ENCODE measurements at regions not wholly inside any gene's neighbourhood (a gene's known extent, or its start where the extent isn't known, plus 50 kb on each side); places are given as distances from the start of the nearest gene placed in this dataset.

GRCh38 chr1:188050250-188050649 lies 1221.5 kb downstream of the PLA2G4A start:
- H3K9me3 Mint-ChIP-seq (ENCODE audit: insufficient read depth) = no peaks in the 10 kb centered on the region
- CTCF ChIA-PET = no interaction called here
- POLR2A ChIA-PET = no interaction called here
- H3K4me3 Mint-ChIP-seq = no peak overlapping the region
- DNase-seq (no peak), ATAC-seq (no peak)
- no peaks in the 10 kb centered on the region for H3K4me1 Mint-ChIP-seq (ENCODE audit: low read depth)
- no peak overlapping the region for H3K27ac Mint-ChIP-seq
- no peaks in the 10 kb centered on the region for H3K27me3 Mint-ChIP-seq (ENCODE audit: low read depth)
- H3K36me3 Mint-ChIP-seq (ENCODE audit: low read depth) = no peaks in the 10 kb centered on the region

GRCh38 chr1:188056011-188056410 lies 1227.3 kb downstream of the PLA2G4A start:
- Mint-ChIP-seq H3K36me3 (ENCODE audit: low read depth) (no peaks in the 10 kb centered on the region), H3K4me3 (no peak overlapping the region), H3K27me3 (ENCODE audit: low read depth) (no peaks in the 10 kb centered on the region), H3K9me3 (ENCODE audit: insufficient read depth) (peaks cover 9% of the 10 kb centered on the region), H3K27ac (no peak overlapping the region), H3K4me1 (ENCODE audit: low read depth) (no peaks in the 10 kb centered on the region)
- DNase-seq = no peak
- ChIA-PET CTCF (no interaction called here), POLR2A (no interaction called here)
- no peak for ATAC-seq

- CTCF ChIA-PET = no interaction called here
- no peaks in the 10 kb centered on the region for H3K4me1 Mint-ChIP-seq (ENCODE audit: low read depth)
- no peaks in the 10 kb centered on the region for H3K27me3 Mint-ChIP-seq (ENCODE audit: low read depth)
- DNase-seq (no peak), ATAC-seq (no peak)
- POLR2A ChIA-PET = no interaction called here
- H3K4me3 Mint-ChIP-seq = no peak overlapping the region
- no peaks in the 10 kb centered on the region for H3K36me3 Mint-ChIP-seq (ENCODE audit: low read depth)
- H3K9me3 Mint-ChIP-seq (ENCODE audit: insufficient read depth) = peaks cover 10% of the 10 kb centered on the region
- H3K27ac Mint-ChIP-seq = no peak overlapping the region
Measured at GRCh38 chr1:188058801-188059200, 1230.1 kb downstream of the PLA2G4A start.

- ATAC-seq (no peak), DNase-seq (no peak)
- no peak overlapping the region for H3K27ac Mint-ChIP-seq
- no peak overlapping the region for H3K4me3 Mint-ChIP-seq
- no peaks in the 10 kb centered on the region for H3K4me1 Mint-ChIP-seq (ENCODE audit: low read depth)
- H3K9me3 Mint-ChIP-seq (ENCODE audit: insufficient read depth) = peaks cover 33% of the 10 kb centered on the region
- no peaks in the 10 kb centered on the region for H3K27me3 Mint-ChIP-seq (ENCODE audit: low read depth)
- CTCF ChIA-PET = no interaction called here
- POLR2A ChIA-PET = no interaction called here
- H3K36me3 Mint-ChIP-seq (ENCODE audit: low read depth) = no peaks in the 10 kb centered on the region
Measured at GRCh38 chr1:188061881-188062280, 1233.1 kb downstream of the PLA2G4A start.

- H3K36me3 Mint-ChIP-seq (ENCODE audit: low read depth) = no peaks in the 10 kb centered on the region
- no peak for ATAC-seq
- ChIA-PET CTCF (no interaction called here), POLR2A (no interaction called here)
- no peaks in the 10 kb centered on the region for H3K4me1 Mint-ChIP-seq (ENCODE audit: low read depth)
- no peak overlapping the region for H3K4me3 Mint-ChIP-seq
- no peak overlapping the region for H3K27ac Mint-ChIP-seq
- DNase-seq = no peak
- H3K27me3 Mint-ChIP-seq (ENCODE audit: low read depth) = no peaks in the 10 kb centered on the region
- peaks cover 36% of the 10 kb centered on the region for H3K9me3 Mint-ChIP-seq (ENCODE audit: insufficient read depth)
Measured at GRCh38 chr1:188062456-188062855, 1233.7 kb downstream of the PLA2G4A start.

GRCh38 chr1:188065917-188066316 lies 1237.2 kb downstream of the PLA2G4A start:
- Mint-ChIP-seq H3K36me3 (ENCODE audit: low read depth) (no peaks in the 10 kb centered on the region), H3K4me1 (ENCODE audit: low read depth) (no peaks in the 10 kb centered on the region)
- CTCF ChIA-PET = no interaction called here

GRCh38 chr1:188070848-188071247 lies 1242.1 kb downstream of the PLA2G4A start:
- no peak overlapping the region for H3K27ac Mint-ChIP-seq
- no peak for ATAC-seq
- H3K4me1 Mint-ChIP-seq (ENCODE audit: low read depth) = no peaks in the 10 kb centered on the region
- POLR2A ChIA-PET = no interaction called here
- H3K4me3 Mint-ChIP-seq = no peak overlapping the region
- H3K27me3 Mint-ChIP-seq (ENCODE audit: low read depth) = no peaks in the 10 kb centered on the region
- no peak for DNase-seq
- CTCF ChIA-PET = no interaction called here
- no peaks in the 10 kb centered on the region for H3K36me3 Mint-ChIP-seq (ENCODE audit: low read depth)
- peaks cover 53% of the 10 kb centered on the region for H3K9me3 Mint-ChIP-seq (ENCODE audit: insufficient read depth)

More at GRCh38 chr1:188065917-188066316, 1237.2 kb downstream of the PLA2G4A start:
- DNase-seq (no peak), ATAC-seq (no peak)
- POLR2A ChIA-PET = no interaction called here
- H3K27me3 Mint-ChIP-seq (ENCODE audit: low read depth) = no peaks in the 10 kb centered on the region
- H3K9me3 Mint-ChIP-seq (ENCODE audit: insufficient read depth) = peaks cover 54% of the 10 kb centered on the region
- no peak overlapping the region for H3K27ac Mint-ChIP-seq
- H3K4me3 Mint-ChIP-seq = no peak overlapping the region

GRCh38 chr1:188089015-188089414 lies 1260.3 kb downstream of the PLA2G4A start:
- no peak for DNase-seq
- Mint-ChIP-seq H3K9me3 (ENCODE audit: insufficient read depth) (peaks cover 20% of the 10 kb centered on the region), H3K4me1 (ENCODE audit: low read depth) (no peaks in the 10 kb centered on the region), H3K27ac (no peak overlapping the region), H3K4me3 (no peak overlapping the region), H3K36me3 (ENCODE audit: low read depth) (no peaks in the 10 kb centered on the region), H3K27me3 (ENCODE audit: low read depth) (no peaks in the 10 kb centered on the region)
- ChIA-PET CTCF (no interaction called here), POLR2A (no interaction called here)
- no peak for ATAC-seq

- Mint-ChIP-seq H3K4me1 (ENCODE audit: low read depth) (no peaks in the 10 kb centered on the region), H3K27ac (no peak overlapping the region), H3K9me3 (ENCODE audit: insufficient read depth) (peaks cover 20% of the 10 kb centered on the region), H3K4me3 (no peak overlapping the region), H3K27me3 (ENCODE audit: low read depth) (no peaks in the 10 kb centered on the region), H3K36me3 (ENCODE audit: low read depth) (no peaks in the 10 kb centered on the region)
- ChIA-PET POLR2A (no interaction called here), CTCF (no interaction called here)
- no peak for ATAC-seq
- no peak for DNase-seq
Measured at GRCh38 chr1:188089461-188089860, 1260.7 kb downstream of the PLA2G4A start.

GRCh38 chr1:188096521-188096920 lies 1267.8 kb downstream of the PLA2G4A start:
- Mint-ChIP-seq H3K4me1 (ENCODE audit: low read depth) (no peaks in the 10 kb centered on the region), H3K27ac (no peak overlapping the region), H3K9me3 (ENCODE audit: insufficient read depth) (peaks cover 6% of the 10 kb centered on the region), H3K27me3 (ENCODE audit: low read depth) (no peaks in the 10 kb centered on the region), H3K36me3 (ENCODE audit: low read depth) (no peaks in the 10 kb centered on the region), H3K4me3 (no peak overlapping the region)
- ATAC-seq = no peak
- ChIA-PET POLR2A (no interaction called here), CTCF (no interaction called here)
- no peak for DNase-seq

- Mint-ChIP-seq H3K27me3 (ENCODE audit: low read depth) (no peaks in the 10 kb centered on the region), H3K9me3 (ENCODE audit: insufficient read depth) (peaks cover 4% of the 10 kb centered on the region), H3K36me3 (ENCODE audit: low read depth) (no peaks in the 10 kb centered on the region), H3K4me1 (ENCODE audit: low read depth) (no peaks in the 10 kb centered on the region), H3K27ac (no peak overlapping the region), H3K4me3 (no peak overlapping the region)
- DNase-seq (no peak), ATAC-seq (no peak)
- POLR2A ChIA-PET = no interaction called here
- CTCF ChIA-PET = no interaction called here
Measured at GRCh38 chr1:188117436-188117835, 1288.7 kb downstream of the PLA2G4A start.

GRCh38 chr1:188122646-188123045 lies 1293.9 kb downstream of the PLA2G4A start:
- peaks cover 7% of the 10 kb centered on the region for H3K9me3 Mint-ChIP-seq (ENCODE audit: insufficient read depth)
- no peak overlapping the region for H3K27ac Mint-ChIP-seq
- CTCF ChIA-PET = no interaction called here
- H3K4me1 Mint-ChIP-seq (ENCODE audit: low read depth) = no peaks in the 10 kb centered on the region
- H3K36me3 Mint-ChIP-seq (ENCODE audit: low read depth) = no peaks in the 10 kb centered on the region
- DNase-seq (no peak), ATAC-seq (no peak)
- H3K27me3 Mint-ChIP-seq (ENCODE audit: low read depth) = no peaks in the 10 kb centered on the region
- H3K4me3 Mint-ChIP-seq = no peak overlapping the region
- POLR2A ChIA-PET = no interaction called here

GRCh38 chr1:188127507-188127906 lies 1298.8 kb downstream of the PLA2G4A start:
- H3K4me3 Mint-ChIP-seq = no peak overlapping the region
- no peaks in the 10 kb centered on the region for H3K27me3 Mint-ChIP-seq (ENCODE audit: low read depth)
- no peak for ATAC-seq
- H3K36me3 Mint-ChIP-seq (ENCODE audit: low read depth) = no peaks in the 10 kb centered on the region
- H3K27ac Mint-ChIP-seq = no peak overlapping the region
- H3K9me3 Mint-ChIP-seq (ENCODE audit: insufficient read depth) = peaks cover 8% of the 10 kb centered on the region
- no peak for DNase-seq
- CTCF ChIA-PET = no interaction called here
- POLR2A ChIA-PET = no interaction called here
- H3K4me1 Mint-ChIP-seq (ENCODE audit: low read depth) = no peaks in the 10 kb centered on the region
